IMR-90 (cell line): ENCODE measurements at regions not wholly inside any gene's neighbourhood (a gene's known extent, or its start where the extent isn't known, plus 50 kb on each side); places are given as distances from the start of the nearest gene placed in this dataset.

Experiments
- ATAC-seq: fragments of 200-7000 bp; cut with Tn5 transposase; 2 replicates; pipeline ENCODE4 v1.9.1; 2020; ENCODE audit warnings: low read depth, mild to moderate bottlenecking, moderate library complexity
- BruUV-seq: library from RNA; stranded (reverse); fragments of 400-500 nt; replicated peaks from 2 replicates; lab custom pipeline; 2021; lab: Mats Ljungman, UMichigan
- CTCF ChIA-PET: fragments of 300-600 bp; formaldehyde crosslinking; extraction: SDS; loops from one replicate; lab custom pipeline; 2021; ENCODE audit warnings: antibody characterized with exemption; lab: Yijun Ruan, JAX
- POLR2A ChIA-PET: fragments of 300-600 bp; sonication (Branson Sonifier 250); formaldehyde crosslinking; loops from one replicate; lab custom pipeline; 2022; ENCODE audit warnings: antibody characterized with exemption; ENCODE audit not compliant: unreplicated experiment; lab: Charles Lee
- DNase-seq: peaks from one replicate; pipeline ENCODE4 v3.0.0; 2013
- H2AFZ ChIP-seq: replicated peaks from 2 replicates; pipeline ENCODE3; 2013; ENCODE audit warnings: low read length, mild to moderate bottlenecking; ENCODE audit not compliant: poor library complexity
- H2AK5ac ChIP-seq: 2 replicates; pipeline ENCODE4 v1.6.1; 2013; ENCODE audit warnings: low read depth, low read length, inconsistent platforms
- H2AK9ac ChIP-seq: replicated peaks from 2 replicates; pipeline ENCODE3; 2013; ENCODE audit warnings: mild to moderate bottlenecking, low read depth, low read length, moderate library complexity; ENCODE audit not compliant: poor library complexity
- H2BK120ac ChIP-seq: 2 replicates; pipeline ENCODE4 v1.6.1; 2013; ENCODE audit warnings: low read depth, low read length, inconsistent platforms
- H2BK15ac ChIP-seq: 3 replicates; pipeline ENCODE4 v1.6.1; 2013; ENCODE audit warnings: low read depth, low read length, inconsistent platforms
- H2BK20ac ChIP-seq: 2 replicates; pipeline ENCODE4 v1.6.1; 2013; ENCODE audit warnings: low read depth, mild to moderate bottlenecking, inconsistent platforms, low read length, moderate library complexity
- H2BK5ac ChIP-seq: 2 replicates; pipeline ENCODE4 v1.6.1; 2013; ENCODE audit warnings: mild to moderate bottlenecking, low read depth, low read length, inconsistent platforms; ENCODE audit not compliant: poor library complexity, severe bottlenecking
- H3K14ac ChIP-seq: replicated peaks from 2 replicates; pipeline ENCODE4 v1.6.1; 2013; ENCODE audit warnings: low read depth, low read length, inconsistent platforms
- H3K18ac ChIP-seq: 2 replicates; pipeline ENCODE4 v1.6.1; 2013; ENCODE audit warnings: low read depth, low read length, control low read depth
- H3K23ac ChIP-seq: 2 replicates; pipeline ENCODE4 v1.6.1; 2013; ENCODE audit warnings: low read depth, low read length, inconsistent platforms
- H3K27ac ChIP-seq: 2 replicates; pipeline ENCODE4 v1.5.1; 2013; ENCODE audit warnings: mild to moderate bottlenecking, control low read depth, low read length; ENCODE audit not compliant: insufficient read depth
- H3K27me3 ChIP-seq: 2 replicates; pipeline ENCODE4 v1.6.1; 2013; ENCODE audit warnings: low read length; ENCODE audit not compliant: control insufficient read depth, insufficient read depth
- H3K36me3 ChIP-seq: 2 replicates; pipeline ENCODE4 v1.6.1; 2013; ENCODE audit warnings: low read length, mixed read lengths; ENCODE audit not compliant: control insufficient read depth, insufficient read depth
- H3K4ac ChIP-seq: 2 replicates; pipeline ENCODE4 v1.6.1; 2013; ENCODE audit warnings: low read depth, low read length, inconsistent platforms
- H3K4me1 ChIP-seq: 2 replicates; pipeline ENCODE4 v1.6.1; 2013; ENCODE audit warnings: low read length, mixed read lengths; ENCODE audit not compliant: control insufficient read depth, insufficient read depth
- H3K4me2 ChIP-seq: 2 replicates; pipeline ENCODE4 v1.6.1; 2013; ENCODE audit warnings: low read depth, mild to moderate bottlenecking, control low read depth, low read length, moderate library complexity
- H3K4me3 ChIP-seq: 2 replicates; pipeline ENCODE4 v1.5.1; 2013; ENCODE audit warnings: low read depth, mild to moderate bottlenecking, control low read depth, low read length, moderate library complexity; ENCODE audit not compliant: insufficient read depth
- H3K56ac ChIP-seq: 2 replicates; pipeline ENCODE4 v1.6.1; 2013; ENCODE audit warnings: low read length, inconsistent platforms; ENCODE audit not compliant: insufficient read depth; ENCODE audit errors: extremely low read depth
- H3K79me1 ChIP-seq, 2 experiments: 2 replicates each; pipeline ENCODE4 v1.6.1; 2013; ENCODE audit warnings: low read length in 2 of 2, inconsistent platforms in 1 of 2, low read depth in 1 of 2
- H3K9ac ChIP-seq: 2 replicates; pipeline ENCODE4 v1.6.1; 2013; ENCODE audit warnings: low read depth, low read length, control low read depth
- H3K9me1 ChIP-seq: 2 replicates; pipeline ENCODE4 v1.6.1; 2013; ENCODE audit warnings: low read length, inconsistent platforms; ENCODE audit not compliant: insufficient read depth
- H3K9me3 ChIP-seq: 2 replicates; pipeline ENCODE4 v1.6.1; 2013; ENCODE audit warnings: low read length; ENCODE audit not compliant: control insufficient read depth, insufficient read depth
- H4K20me1 ChIP-seq: 2 replicates; pipeline ENCODE4 v1.6.1; 2013; ENCODE audit warnings: low read length, inconsistent platforms; ENCODE audit not compliant: insufficient read depth
- H4K5ac ChIP-seq: 2 replicates; pipeline ENCODE4 v1.6.1; 2013; ENCODE audit warnings: mild to moderate bottlenecking, low read depth, low read length, control low read depth
- H4K8ac ChIP-seq, 2 experiments: 2 replicates each; pipeline ENCODE4 v1.6.1; 2013; ENCODE audit warnings: low read depth in 2 of 2, low read length in 2 of 2, control low read depth in 1 of 2, inconsistent platforms in 1 of 2
- H4K91ac ChIP-seq: 2 replicates; pipeline ENCODE4 v1.6.1; 2013; ENCODE audit warnings: low read depth, low read length, inconsistent platforms; ENCODE audit not compliant: insufficient read depth
- BHLHE40 ChIP-seq: fragments of 150-350 bp; IDR thresholded peaks from 2 replicates; pipeline ENCODE4 v1.6.1; 2016; ENCODE audit warnings: mild to moderate bottlenecking, low read depth, low read length
- CEBPB ChIP-seq: IDR thresholded peaks from 2 replicates; pipeline ENCODE4 v1.6.1; 2012; ENCODE audit warnings: low read depth, low read length, improper control_type of control experiment
- CHD1 ChIP-seq: IDR thresholded peaks from 2 replicates; pipeline ENCODE4 v1.6.1; 2012; ENCODE audit warnings: low read depth, low read length, improper control_type of control experiment
- MXI1 ChIP-seq: IDR thresholded peaks from 2 replicates; pipeline ENCODE4 v1.6.1; 2012; ENCODE audit warnings: low read depth, mild to moderate bottlenecking, low read length, moderate library complexity, borderline replicate concordance
- whole genome bisulfite sequencing, 2 experiments: methylation state at CpG; one replicate each; pipeline versions ENCODE4 v1.1.5 to v1.1.7; 2013; ENCODE audit warnings: missing lambda C conversion rate in 2 of 2; ENCODE audit not compliant: insufficient read length in 1 of 2; ENCODE audit errors: extremely low coverage in 2 of 2; 5-methylcytosine and 5-hydroxymethylcytosine counted together
- dilution Hi-C: fragments of 300-500 bp; cut with HindIII; formaldehyde crosslinking; loops from one replicate; pipeline ENCODE4 v1.14.3; 2018; ENCODE audit warnings: low sequenced_read_pairs; ENCODE audit not compliant: unreplicated experiment
- in situ Hi-C: fragments of 300-500 bp; cut with MboI; formaldehyde crosslinking; loops from 3 replicates; pipeline ENCODE4 v1.14.3; 2019; ENCODE audit warnings: low sequenced_read_pairs, inconsistent platforms, mixed read lengths
- intact Hi-C: fragments of 100-400 bp; cut with micrococcal nuclease; formaldehyde crosslinking; loops from 2 replicates; pipeline ENCODE4 v1.10.0; 2022

DNA sequence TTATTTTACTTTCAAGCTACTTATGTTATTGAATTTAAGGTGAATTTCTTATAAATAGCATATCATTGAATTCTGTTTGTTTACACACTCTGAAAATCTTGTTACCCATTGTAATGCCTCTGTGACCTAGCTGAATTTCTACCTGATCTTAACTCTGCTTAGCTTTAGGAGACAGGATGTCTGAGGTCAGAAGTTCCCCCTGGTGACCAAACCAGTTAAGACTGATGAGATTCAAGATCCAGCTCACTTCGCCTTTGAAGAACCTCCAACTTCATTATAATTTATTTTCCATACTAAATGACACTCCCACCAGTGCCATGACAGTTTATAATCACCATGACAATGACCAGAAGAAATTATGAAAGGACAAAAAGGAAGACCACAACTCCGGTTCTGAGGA lies 213.4 kb upstream of the CDC14C start:
- DNase-seq, result no peak
- Histone ChIP-seq H4K5ac (no peak overlapping the region), H3K27ac (no peak overlapping the region), H2AFZ (no peak overlapping the region), H3K4me3 (no peak overlapping the region), H2BK5ac (no peak overlapping the region), H3K36me3 (no peaks in the 10 kb centered on the region), H3K9me1 (no peaks in the 10 kb centered on the region), H3K56ac (no peak overlapping the region), H3K27me3 (no peaks in the 10 kb centered on the region), H3K79me1 (no peaks in the 10 kb centered on the region), H2BK120ac (no peak overlapping the region), H3K4me2 (no peak overlapping the region), H2BK15ac (no peak overlapping the region), H4K20me1 (no peaks in the 10 kb centered on the region), H4K8ac (no peak overlapping the region), H3K23ac (no peak overlapping the region), H2AK5ac (no peak overlapping the region), H3K9me3 (peaks cover 3% of the 10 kb centered on the region; the same call in 1 of the 2 replicates), H3K18ac (no peak overlapping the region), H4K91ac (no peak overlapping the region), H3K4ac (no peak overlapping the region), H3K9ac (no peak overlapping the region), H3K14ac (no peak overlapping the region), H2AK9ac (no peak overlapping the region), H2BK20ac (no peak overlapping the region), H3K4me1 (no peaks in the 10 kb centered on the region)
- POLR2A ChIA-PET, result no interaction called here
- intact Hi-C loops, result no loop called here
- CTCF ChIA-PET, result no interaction called here
- TF ChIP-seq BHLHE40, result no peak
- no peak for TF ChIP-seq CEBPB
- no peak for TF ChIP-seq MXI1
- TF ChIP-seq CHD1, result no peak
- no CpG with 5 or more reads among the region's 2 CpGs for WGBS, 2 experiments
- in situ Hi-C loops, result no loop called here
- BruUV-seq, result no TSS peak
- ATAC-seq, result no peak
- dilution Hi-C loops, result no loop called here
